Bone marrow (tissue), 2 donors: ENCODE measurements at regions not wholly inside any gene's neighbourhood (a gene's known extent, or its start where the extent isn't known, plus 50 kb on each side); places are given as distances from the start of the nearest gene placed in this dataset.

Experiments used
- DNase-seq, 2 donors: peaks; one replicate each; lab custom pipeline; 2025; lab: John Stamatoyannopoulos, UW

GRCh38 chr10:89887406-89887805 lies 186.0 kb downstream of the KIF20B start:
- no peak for DNase-seq

DNA sequence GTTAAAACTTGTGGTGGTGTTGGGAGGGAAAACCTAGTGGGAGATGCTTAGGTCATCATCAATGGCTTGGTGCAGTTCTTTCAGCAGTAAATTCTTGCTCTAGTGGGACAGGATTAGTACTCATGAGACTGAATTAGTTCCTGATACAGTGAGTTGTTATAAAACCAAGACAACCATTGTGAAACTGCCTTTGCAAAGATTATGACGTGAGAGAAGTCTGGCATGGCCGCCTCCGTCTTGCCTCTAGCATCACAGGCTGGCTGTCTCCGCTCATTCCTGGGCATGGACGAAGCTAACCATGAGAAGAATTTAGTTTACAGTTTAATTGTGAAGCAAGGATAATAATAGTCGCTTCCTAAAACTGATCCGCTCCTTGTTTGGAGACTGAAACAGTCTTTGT lies 186.4 kb downstream of the KIF20B start:
- DNase-seq, result no peak

- peak in 1 of 2 donors; percentile 84 for DNase-seq
Observed at GRCh38 chr10:89888321-89889070, 187.1 kb downstream of the KIF20B start.

- DNase-seq, result no peak
Observed at GRCh38 chr10:89889606-89890005, 188.2 kb downstream of the KIF20B start.

DNA sequence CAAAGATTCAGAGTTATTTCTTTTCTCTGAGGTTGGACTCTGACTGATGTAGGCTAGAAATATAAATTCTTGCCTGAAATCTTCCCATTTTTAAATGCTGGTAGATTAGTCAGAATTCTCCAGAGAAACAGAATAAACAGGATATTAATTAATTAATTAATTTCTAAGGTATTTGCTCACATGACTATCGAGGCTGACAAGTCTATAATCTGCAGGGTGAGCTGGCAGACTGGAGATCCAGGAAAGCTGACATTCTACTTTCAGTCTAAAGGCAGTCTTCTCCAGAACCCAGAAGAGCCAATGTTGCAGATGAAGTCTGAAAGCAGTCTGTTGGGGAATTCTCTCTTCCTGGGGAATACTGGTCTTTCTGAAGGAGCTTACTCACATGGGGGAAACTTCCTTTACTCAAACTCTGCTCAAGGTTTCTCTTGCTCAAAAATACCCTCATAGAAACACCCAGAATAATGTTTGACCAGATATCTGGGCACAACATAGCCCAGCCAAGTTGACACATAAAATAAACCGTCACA lies 189.7 kb downstream of the KIF20B start:
- DNase-seq, result no peak

DNA sequence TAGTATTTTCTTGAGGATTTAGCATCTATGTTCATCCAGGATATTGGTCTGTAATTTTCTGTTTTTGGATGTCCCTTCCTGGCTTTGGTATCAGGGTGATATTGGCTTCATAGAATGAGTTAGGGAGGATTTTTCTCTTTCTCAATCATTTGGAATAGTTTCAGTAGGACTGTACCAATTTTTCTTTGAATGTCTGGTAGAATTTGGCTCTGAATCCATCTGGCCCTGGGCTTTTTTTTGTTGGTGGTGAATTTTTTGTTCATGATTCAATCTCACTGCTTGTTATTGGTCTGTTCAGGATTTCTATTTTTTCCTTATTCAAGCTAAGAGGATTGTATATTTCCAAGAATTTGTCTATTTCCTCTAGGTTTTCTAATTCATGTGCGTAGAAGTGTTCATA lies 192.7 kb downstream of the KIF20B start:
- DNase-seq, result no peak

- no peak for DNase-seq
Observed at GRCh38 chr10:89900554-89900953, 199.2 kb downstream of the KIF20B start.

- DNase-seq, result no peak
Observed at GRCh38 chr10:89901895-89902294, 200.5 kb downstream of the KIF20B start.

- no peak for DNase-seq
Observed at GRCh38 chr10:89904755-89905154, 203.4 kb downstream of the KIF20B start.

- no peak for DNase-seq
Observed at GRCh38 chr10:89909752-89910151, 208.4 kb downstream of the KIF20B start.

- no peak for DNase-seq
Observed at GRCh38 chr10:89915021-89915420, 213.6 kb downstream of the KIF20B start.

- no peak for DNase-seq
Observed at GRCh38 chr10:89915968-89916367, 214.6 kb downstream of the KIF20B start.

- no peak for DNase-seq
Observed at GRCh38 chr10:89916468-89917215, 215.3 kb downstream of the KIF20B start.

- no peak for DNase-seq
Observed at GRCh38 chr10:89921403-89921802, 220.0 kb downstream of the KIF20B start.

DNA sequence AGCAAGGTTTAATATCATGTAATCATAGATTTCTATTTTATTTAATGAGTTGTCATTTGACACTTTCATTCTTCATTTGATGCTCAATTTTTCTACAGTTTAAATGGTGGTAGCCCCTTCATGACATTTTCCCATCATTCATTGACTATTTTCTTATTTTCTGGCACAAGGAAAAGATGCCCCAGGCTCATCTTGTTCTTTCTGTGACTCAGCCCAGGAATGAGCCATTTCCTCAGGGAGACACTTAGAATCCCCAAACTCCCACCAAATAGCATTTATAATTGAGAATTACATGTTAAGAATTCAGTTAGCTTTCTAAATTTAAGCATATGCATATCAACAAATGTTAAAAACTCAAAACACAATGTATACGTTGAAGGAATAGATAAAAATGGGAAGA lies 222.3 kb downstream of the KIF20B start:
- DNase-seq, result no peak

DNA sequence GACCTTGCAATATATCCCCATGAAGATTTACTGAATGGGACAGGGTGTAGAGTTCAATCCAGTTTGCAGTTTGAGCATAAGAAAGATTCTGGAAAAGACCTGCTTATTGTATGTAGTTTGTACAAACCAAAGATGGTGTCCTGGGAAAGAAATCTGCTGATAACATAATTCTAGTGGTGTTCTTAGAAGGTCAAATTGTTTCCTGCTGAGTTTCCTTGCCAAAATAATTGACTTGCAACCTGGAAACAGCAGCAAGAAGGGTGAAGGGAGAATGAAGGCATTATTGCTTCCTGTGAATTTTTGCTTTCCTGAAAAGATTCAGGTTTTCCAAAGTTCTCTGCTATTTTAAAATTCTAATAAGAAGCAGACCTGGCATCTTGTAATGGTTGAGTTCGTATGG lies 222.9 kb downstream of the KIF20B start:
- DNase-seq, result no peak

GRCh38 chr10:89926736-89927135 lies 225.3 kb downstream of the KIF20B start:
- DNase-seq, result no peak

GRCh38 chr10:89929282-89930026 lies 228.1 kb downstream of the KIF20B start:
- DNase-seq, result no peak

GRCh38 chr10:89937494-89937893 lies 236.1 kb downstream of the KIF20B start:
- DNase-seq, result no peak

- DNase-seq, result no peak
Observed at GRCh38 chr10:89940076-89940475, 238.7 kb downstream of the KIF20B start.

GRCh38 chr10:89942217-89942616 lies 240.8 kb downstream of the KIF20B start:
- DNase-seq, result no peak

- DNase-seq, result no peak
Observed at GRCh38 chr10:89944138-89944537, 242.7 kb downstream of the KIF20B start.

DNA sequence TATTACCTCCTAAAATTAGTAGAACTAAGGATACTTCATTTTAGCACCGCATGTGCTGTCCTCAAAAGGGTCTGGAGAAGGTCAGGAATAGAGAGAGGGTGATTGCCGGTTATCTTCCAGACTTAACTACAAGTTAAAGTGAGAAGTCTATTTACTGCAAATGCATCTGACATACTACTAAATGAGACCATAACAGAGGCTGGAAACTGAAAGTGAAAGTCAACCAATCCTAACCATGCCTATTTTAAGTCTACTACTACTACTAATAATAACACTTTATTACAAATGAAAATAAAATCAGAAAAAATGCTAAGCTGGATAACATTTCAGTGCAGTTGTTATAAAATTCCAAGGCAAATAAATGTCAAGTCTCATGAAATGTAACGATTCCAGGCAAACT lies 244.7 kb downstream of the KIF20B start:
- DNase-seq, result peak in 1 of 2 donors; percentile 52
